HCT116 (cell line): ENCODE measurements at regions not wholly inside any gene's neighbourhood (a gene's known extent, or its start where the extent isn't known, plus 50 kb on each side); places are given as distances from the start of the nearest gene placed in this dataset.

Source experiments
- ATAC-seq: fragments of 200-7000 bp; cut with Tn5 transposase; 2 replicates; pipeline ENCODE4 v1.9.1; 2020; ENCODE audit warnings: mild to moderate bottlenecking, moderate library complexity
- BruUV-seq: library from RNA; stranded (reverse); fragments of 400-500 nt; replicated peaks from 2 replicates; lab custom pipeline; 2021; lab: Mats Ljungman, UMichigan
- CTCF ChIA-PET: fragments of 300-600 bp; sonication (Branson Sonifier 250); formaldehyde crosslinking; loops from one replicate; lab custom pipeline; 2021; ENCODE audit warnings: antibody characterized with exemption; lab: Charles Lee
- POLR2A ChIA-PET: fragments of 300-600, 350-600 bp; sonication (Branson Sonifier 250); formaldehyde crosslinking; loops from one replicate; lab custom pipeline; 2021; ENCODE audit warnings: antibody characterized with exemption; lab: Charles Lee
- RAD21 ChIA-PET, 2 experiments: fragments of 300-600 bp; sonication (Branson Sonifier 250); formaldehyde crosslinking; loops; one replicate each; lab custom pipeline; 2023; ENCODE audit warnings: low total read pairs in 2 of 2; ENCODE audit not compliant: uncharacterized antibody in 2 of 2, unreplicated experiment in 2 of 2, low non-redundant PET in 1 of 2; lab: Charles Lee
- DNase-seq: peaks from one replicate; pipeline ENCODE4 v3.0.0-alpha.2; 2010; ENCODE audit warnings: low read depth, low spot score
- H2AFZ ChIP-seq: fragments of 200-600 bp; shearing (Covaris generic), sonication (generic); 2 replicates; pipeline ENCODE4 v1.6.1; 2017; ENCODE audit warnings: low read depth, mixed run types, mixed read lengths, antibody characterized with exemption, low read length; ENCODE audit not compliant: poor library complexity, severe bottlenecking
- H3K27ac ChIP-seq: 2 replicates; pipeline ENCODE4 v1.5.1; 2012; ENCODE audit warnings: low read depth, low read length
- H3K27me3 ChIP-seq: fragments of 200-600 bp; sonication (generic); 2 replicates; pipeline ENCODE4 v1.6.1; 2016; ENCODE audit warnings: mixed run types, low read length, mixed read lengths; ENCODE audit not compliant: insufficient read depth
- H3K36me3 ChIP-seq, 2 experiments: fragments of 200-500 bp in 1 of 2; fragments of 200-600 bp in 1 of 2; sonication (Bioruptor generic) in 1 of 2; sonication (generic) in 1 of 2; 2 replicates each; pipeline versions ENCODE4 v1.5.1 to v1.6.1; 2014 to 2016; ENCODE audit warnings: low read length in 2 of 2, inconsistent platforms in 1 of 2, mixed read lengths in 1 of 2, mixed run types in 1 of 2; ENCODE audit not compliant: insufficient read depth in 2 of 2, control insufficient read depth in 1 of 2
- H3K4me1 ChIP-seq, 2 experiments: fragments of 200-600 bp in 1 of 2; sonication (generic) in 1 of 2; 2 replicates each; pipeline versions ENCODE4 v1.5.1 to v1.6.1; 2012 to 2017; ENCODE audit warnings: low read length in 2 of 2, inconsistent platforms in 1 of 2, mild to moderate bottlenecking in 1 of 2, mixed read lengths in 1 of 2, mixed run types in 1 of 2, moderate library complexity in 1 of 2; ENCODE audit not compliant: insufficient read depth in 2 of 2, control insufficient read depth in 1 of 2
- H3K4me2 ChIP-seq: fragments of 200-600 bp; sonication (generic); 2 replicates; pipeline ENCODE4 v1.6.1; 2017; ENCODE audit warnings: mixed run types, low read length, mixed read lengths
- H3K4me3 ChIP-seq, 2 experiments: fragments of 200-600 bp in 1 of 2; sonication (generic) in 1 of 2; replicated peaks in 1 of 2; 2 replicates each; pipeline ENCODE4 v1.5.1; 2011 to 2016; ENCODE audit warnings: low read length in 2 of 2, control low read depth in 1 of 2, low read depth in 1 of 2, mild to moderate bottlenecking in 1 of 2, mixed read lengths in 1 of 2, mixed run types in 1 of 2
- H3K79me2 ChIP-seq: fragments of 200-600 bp; sonication (generic); 2 replicates; pipeline ENCODE4 v1.6.1; 2017; ENCODE audit warnings: mild to moderate bottlenecking, mixed run types, low read length, moderate library complexity, mixed read lengths; ENCODE audit not compliant: insufficient read depth
- H3K9ac ChIP-seq: fragments of 200-600 bp; sonication (generic); 2 replicates; pipeline ENCODE4 v1.6.1; 2016; ENCODE audit warnings: low read length, mixed read lengths
- H3K9me2 ChIP-seq: fragments of 200-600 bp; sonication (generic), shearing (Covaris generic); 2 replicates; pipeline ENCODE4 v1.6.1; 2017; ENCODE audit warnings: mixed run types, mild to moderate bottlenecking, moderate library complexity; ENCODE audit not compliant: insufficient read depth
- H3K9me3 ChIP-seq, 2 experiments: fragments of 200-500 bp in 1 of 2; fragments of 200-600 bp in 1 of 2; sonication (Bioruptor generic) in 1 of 2; sonication (generic) in 1 of 2; 2 replicates each; pipeline ENCODE4 v1.6.1; 2014 to 2017; ENCODE audit warnings: low read length in 2 of 2, mixed read lengths in 2 of 2, inconsistent platforms in 1 of 2, low read depth in 1 of 2, mild to moderate bottlenecking in 1 of 2, mixed run types in 1 of 2, moderate library complexity in 1 of 2; ENCODE audit not compliant: control insufficient read depth in 1 of 2, insufficient read depth in 1 of 2
- H4K20me1 ChIP-seq: fragments of 200-600 bp; sonication (generic), shearing (Covaris generic); 2 replicates; pipeline ENCODE4 v1.6.1; 2017; ENCODE audit warnings: mixed run types, mild to moderate bottlenecking, moderate library complexity; ENCODE audit not compliant: insufficient read depth
- CBX3 ChIP-seq: IDR thresholded peaks from 2 replicates; pipeline ENCODE4 v1.6.1; 2012; ENCODE audit warnings: low read depth
- CEBPB ChIP-seq: IDR thresholded peaks from 2 replicates; pipeline ENCODE4 v1.6.1; 2012; ENCODE audit warnings: low read depth
- ELF1 ChIP-seq: IDR thresholded peaks from 2 replicates; pipeline ENCODE4 v1.6.1; 2012; ENCODE audit warnings: low read depth, borderline replicate concordance
- JUND ChIP-seq: IDR thresholded peaks from 2 replicates; pipeline ENCODE4 v1.6.1; 2012
- POLR2A ChIP-seq: IDR thresholded peaks from 2 replicates; pipeline ENCODE4 v1.7.0; 2011; ENCODE audit warnings: borderline replicate concordance; ENCODE audit not compliant: insufficient read depth, insufficient read length; ENCODE audit errors: extremely low read depth
- POLR2AphosphoS5 ChIP-seq: IDR thresholded peaks from 2 replicates; pipeline ENCODE4 v1.6.1; 2011; ENCODE audit warnings: mild to moderate bottlenecking, low read depth, low read length, moderate library complexity
- RAD21 ChIP-seq: IDR thresholded peaks from 2 replicates; pipeline ENCODE4 v1.6.1; 2012; ENCODE audit warnings: low read depth, mild to moderate bottlenecking
- TCF7L2 ChIP-seq: IDR thresholded peaks from 2 replicates; pipeline ENCODE4 v1.7.0; 2011; ENCODE audit warnings: borderline replicate concordance, inconsistent platforms; ENCODE audit not compliant: insufficient read depth, insufficient read length; ENCODE audit errors: extremely low read depth
- YY1 ChIP-seq: IDR thresholded peaks from 2 replicates; pipeline ENCODE4 v1.6.1; 2011; ENCODE audit warnings: low read length, low read depth, moderate library complexity, mild to moderate bottlenecking; ENCODE audit not compliant: insufficient replicate concordance; ENCODE audit errors: extremely low read depth
- ZFX ChIP-seq: fragments of 450-650 bp; IDR thresholded peaks from 2 replicates; pipeline ENCODE4 v1.6.1; 2017
- ZNF274 ChIP-seq: fragments of 200-500 bp; sonication (Bioruptor generic); IDR thresholded peaks from 2 replicates; pipeline ENCODE4 v1.6.1; 2014; ENCODE audit warnings: mild to moderate bottlenecking, low read depth, low read length, inconsistent platforms
- intact Hi-C: fragments of 100-400 bp; cut with micrococcal nuclease; formaldehyde crosslinking; loops from 2 replicates; pipeline ENCODE4 v1.10.0; 2022
- TF ChIP-seq, protein P1 (sequence below): IDR thresholded peaks from 2 replicates; pipeline ENCODE4 v1.6.1; 2012
- TF ChIP-seq, protein P2 (sequence below), 3 experiments: fragments of 200-600 bp in 1 of 3; sonication (generic) in 1 of 3; IDR thresholded peaks in 2 of 3; conservative IDR thresholded peaks in 1 of 3; 2 replicates each; pipeline ENCODE4 v1.5.1; 2012 to 2017; ENCODE audit warnings: low read depth in 2 of 3, low read length in 2 of 3, antibody characterized with exemption in 1 of 3, borderline replicate concordance in 1 of 3, control low read depth in 1 of 3, mild to moderate bottlenecking in 1 of 3, mixed read lengths in 1 of 3, mixed run types in 1 of 3, moderate library complexity in 1 of 3; ENCODE audit not compliant: insufficient read depth in 1 of 3
- TF ChIP-seq, protein P3 (sequence below): IDR thresholded peaks from 2 replicates; pipeline ENCODE4 v1.6.1; 2012; ENCODE audit warnings: low read depth
- TF ChIP-seq, protein P4 (sequence below): IDR thresholded peaks from 2 replicates; pipeline ENCODE4 v1.6.1; 2012

DNA sequence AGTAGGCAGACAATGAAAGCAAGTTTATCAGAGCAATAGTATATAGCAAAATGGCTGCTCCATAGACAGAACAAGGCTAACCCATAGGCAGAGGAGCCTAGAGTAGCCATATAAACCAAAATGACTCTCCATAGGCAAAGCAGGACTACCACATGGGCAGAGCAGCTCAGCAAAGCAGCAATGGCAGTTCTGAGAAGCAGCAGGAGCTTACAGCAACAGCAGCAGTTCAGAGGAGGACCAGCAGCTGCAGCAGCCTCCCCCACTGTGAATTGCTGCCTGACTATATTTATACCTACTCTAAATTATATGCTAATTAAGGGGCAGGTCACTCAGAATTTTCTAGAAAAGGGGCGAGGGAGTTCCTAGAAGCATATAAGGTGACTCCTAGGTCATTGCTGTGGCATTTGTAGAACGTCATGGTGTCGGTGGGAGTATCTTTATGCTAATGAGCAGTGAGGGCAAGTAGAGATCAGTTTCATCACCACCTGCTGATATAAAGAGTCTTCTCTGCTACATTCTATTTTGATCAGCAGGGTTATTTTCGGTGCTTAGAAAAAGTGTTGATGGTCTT lies 1115.5 kb downstream of the DTWD2 start:
- Histone ChIP-seq H3K9ac (no peak overlapping the region), H3K36me3 (no peaks in the 10 kb centered on the region), H2AFZ (no peak overlapping the region), H3K79me2 (no peaks in the 10 kb centered on the region), H3K27me3 (0 out of 2 replicates have a peak, but pooled peaks cover 3% of the 10 kb centered on the region), H3K27ac (no peak overlapping the region), H3K4me3 (no peak overlapping the region), H3K4me1 (no peaks in the 10 kb centered on the region), H3K9me2 (no peaks in the 10 kb centered on the region), H3K9me3 (no peaks in the 10 kb centered on the region), H4K20me1 (no peaks in the 10 kb centered on the region), H3K4me2 (no peak overlapping the region)
- BruUV-seq: no TSS peak
- intact Hi-C loops: no loop called here
- ATAC-seq (no peak), DNase-seq (no peak)
- CTCF ChIA-PET: no interaction called here
- RAD21 ChIA-PET: no interaction called here
- POLR2A ChIA-PET: no interaction called here
- TF ChIP-seq, protein P1, sequence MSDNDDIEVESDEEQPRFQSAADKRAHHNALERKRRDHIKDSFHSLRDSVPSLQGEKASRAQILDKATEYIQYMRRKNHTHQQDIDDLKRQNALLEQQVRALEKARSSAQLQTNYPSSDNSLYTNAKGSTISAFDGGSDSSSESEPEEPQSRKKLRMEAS: no peak
- TF ChIP-seq, all 23 proteins: peak for 0

DNA sequence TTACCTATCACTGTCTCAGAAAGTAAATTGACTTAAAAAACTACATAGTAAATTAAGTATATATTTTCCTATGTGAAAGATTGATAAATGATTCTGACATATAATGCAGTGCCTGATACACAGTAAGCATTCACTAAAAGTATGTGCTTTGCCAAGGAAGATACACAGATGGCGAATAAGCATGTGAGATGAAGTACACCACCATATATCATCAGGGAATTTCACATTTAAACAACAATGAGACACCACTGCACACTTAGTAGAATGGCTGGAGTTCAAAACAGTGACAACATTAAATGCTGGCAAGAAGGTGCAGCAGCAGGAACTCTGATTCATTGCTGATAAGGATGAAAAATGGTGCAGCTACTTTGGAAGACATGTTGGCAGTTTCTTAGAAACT lies 1118.8 kb downstream of the DTWD2 start:
- Histone ChIP-seq H4K20me1 (no peaks in the 10 kb centered on the region), H3K9me3 (no peaks in the 10 kb centered on the region), H3K4me3 (no peak overlapping the region), H3K9me2 (no peaks in the 10 kb centered on the region), H3K9ac (no peak overlapping the region), H3K36me3 (no peaks in the 10 kb centered on the region), H3K79me2 (no peaks in the 10 kb centered on the region), H2AFZ (no peak overlapping the region), H3K4me2 (no peak overlapping the region), H3K4me1 (no peaks in the 10 kb centered on the region), H3K27ac (no peak overlapping the region), H3K27me3 (no peaks in the 10 kb centered on the region)
- intact Hi-C loops: no loop called here
- ChIA-PET RAD21 (no interaction called here), POLR2A (no interaction called here), CTCF (no interaction called here)
- TF ChIP-seq RAD21 (no peak), POLR2A (no peak), TCF7L2 (no peak), ELF1 (no peak), CEBPB (no peak), JUND (no peak), ZFX (no peak), POLR2AphosphoS5 (no peak), YY1 (no peak), ZNF274 (no peak), CBX3 (no peak)
- TF ChIP-seq, protein P2, sequence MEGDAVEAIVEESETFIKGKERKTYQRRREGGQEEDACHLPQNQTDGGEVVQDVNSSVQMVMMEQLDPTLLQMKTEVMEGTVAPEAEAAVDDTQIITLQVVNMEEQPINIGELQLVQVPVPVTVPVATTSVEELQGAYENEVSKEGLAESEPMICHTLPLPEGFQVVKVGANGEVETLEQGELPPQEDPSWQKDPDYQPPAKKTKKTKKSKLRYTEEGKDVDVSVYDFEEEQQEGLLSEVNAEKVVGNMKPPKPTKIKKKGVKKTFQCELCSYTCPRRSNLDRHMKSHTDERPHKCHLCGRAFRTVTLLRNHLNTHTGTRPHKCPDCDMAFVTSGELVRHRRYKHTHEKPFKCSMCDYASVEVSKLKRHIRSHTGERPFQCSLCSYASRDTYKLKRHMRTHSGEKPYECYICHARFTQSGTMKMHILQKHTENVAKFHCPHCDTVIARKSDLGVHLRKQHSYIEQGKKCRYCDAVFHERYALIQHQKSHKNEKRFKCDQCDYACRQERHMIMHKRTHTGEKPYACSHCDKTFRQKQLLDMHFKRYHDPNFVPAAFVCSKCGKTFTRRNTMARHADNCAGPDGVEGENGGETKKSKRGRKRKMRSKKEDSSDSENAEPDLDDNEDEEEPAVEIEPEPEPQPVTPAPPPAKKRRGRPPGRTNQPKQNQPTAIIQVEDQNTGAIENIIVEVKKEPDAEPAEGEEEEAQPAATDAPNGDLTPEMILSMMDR (IDR thresholded peaks at IDR 0.05 in 2 of 3, conservative IDR thresholded peaks at IDR 0.05 in 1 of 3; ENCODE audit: borderline replicate concordance in 1 of 3, insufficient read depth in 1 of 3, low read depth in 2 of 3, low read length in 2 of 3): no peak
- TF ChIP-seq, protein P3, sequence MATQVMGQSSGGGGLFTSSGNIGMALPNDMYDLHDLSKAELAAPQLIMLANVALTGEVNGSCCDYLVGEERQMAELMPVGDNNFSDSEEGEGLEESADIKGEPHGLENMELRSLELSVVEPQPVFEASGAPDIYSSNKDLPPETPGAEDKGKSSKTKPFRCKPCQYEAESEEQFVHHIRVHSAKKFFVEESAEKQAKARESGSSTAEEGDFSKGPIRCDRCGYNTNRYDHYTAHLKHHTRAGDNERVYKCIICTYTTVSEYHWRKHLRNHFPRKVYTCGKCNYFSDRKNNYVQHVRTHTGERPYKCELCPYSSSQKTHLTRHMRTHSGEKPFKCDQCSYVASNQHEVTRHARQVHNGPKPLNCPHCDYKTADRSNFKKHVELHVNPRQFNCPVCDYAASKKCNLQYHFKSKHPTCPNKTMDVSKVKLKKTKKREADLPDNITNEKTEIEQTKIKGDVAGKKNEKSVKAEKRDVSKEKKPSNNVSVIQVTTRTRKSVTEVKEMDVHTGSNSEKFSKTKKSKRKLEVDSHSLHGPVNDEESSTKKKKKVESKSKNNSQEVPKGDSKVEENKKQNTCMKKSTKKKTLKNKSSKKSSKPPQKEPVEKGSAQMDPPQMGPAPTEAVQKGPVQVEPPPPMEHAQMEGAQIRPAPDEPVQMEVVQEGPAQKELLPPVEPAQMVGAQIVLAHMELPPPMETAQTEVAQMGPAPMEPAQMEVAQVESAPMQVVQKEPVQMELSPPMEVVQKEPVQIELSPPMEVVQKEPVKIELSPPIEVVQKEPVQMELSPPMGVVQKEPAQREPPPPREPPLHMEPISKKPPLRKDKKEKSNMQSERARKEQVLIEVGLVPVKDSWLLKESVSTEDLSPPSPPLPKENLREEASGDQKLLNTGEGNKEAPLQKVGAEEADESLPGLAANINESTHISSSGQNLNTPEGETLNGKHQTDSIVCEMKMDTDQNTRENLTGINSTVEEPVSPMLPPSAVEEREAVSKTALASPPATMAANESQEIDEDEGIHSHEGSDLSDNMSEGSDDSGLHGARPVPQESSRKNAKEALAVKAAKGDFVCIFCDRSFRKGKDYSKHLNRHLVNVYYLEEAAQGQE: no peak
- TF ChIP-seq, protein P4, sequence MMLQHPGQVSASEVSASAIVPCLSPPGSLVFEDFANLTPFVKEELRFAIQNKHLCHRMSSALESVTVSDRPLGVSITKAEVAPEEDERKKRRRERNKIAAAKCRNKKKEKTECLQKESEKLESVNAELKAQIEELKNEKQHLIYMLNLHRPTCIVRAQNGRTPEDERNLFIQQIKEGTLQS: no peak
- no peak for DNase-seq
- no TSS peak for BruUV-seq
- no peak for ATAC-seq
